ENCODE measurements at regions not wholly inside any gene's neighbourhood (a gene's known extent, or its start where the extent isn't known, plus 50 kb on each side); places are given as distances from the start of the nearest gene placed in this dataset.
"Not testable (repeated sequence)": the region's sequence is repeated elsewhere in the genome, so short reads cannot be mapped to it uniquely, and the experiment has no call there.

DNA sequence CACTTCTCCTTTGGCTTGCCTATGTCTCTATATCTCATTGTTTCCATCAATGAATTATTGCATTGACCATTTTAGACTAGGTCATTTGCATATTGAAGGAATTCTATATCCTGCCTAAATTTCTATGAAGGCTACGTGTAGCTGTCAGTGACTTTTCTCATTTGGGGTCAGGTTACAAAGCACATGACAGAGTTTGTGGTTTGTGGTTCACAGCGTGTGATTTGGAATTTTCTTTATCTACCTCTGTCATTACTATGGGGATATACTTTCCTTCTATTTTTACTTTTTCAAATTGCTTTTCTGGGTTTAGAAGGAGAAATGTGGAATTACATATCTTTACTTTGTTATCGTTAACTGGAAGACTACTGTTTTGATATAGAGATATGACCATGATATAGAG lies 317.3 kb upstream of the CFAP20DC start:
- DNase-seq (ENCODE audit: low read depth), result peak; percentile 10

DNA sequence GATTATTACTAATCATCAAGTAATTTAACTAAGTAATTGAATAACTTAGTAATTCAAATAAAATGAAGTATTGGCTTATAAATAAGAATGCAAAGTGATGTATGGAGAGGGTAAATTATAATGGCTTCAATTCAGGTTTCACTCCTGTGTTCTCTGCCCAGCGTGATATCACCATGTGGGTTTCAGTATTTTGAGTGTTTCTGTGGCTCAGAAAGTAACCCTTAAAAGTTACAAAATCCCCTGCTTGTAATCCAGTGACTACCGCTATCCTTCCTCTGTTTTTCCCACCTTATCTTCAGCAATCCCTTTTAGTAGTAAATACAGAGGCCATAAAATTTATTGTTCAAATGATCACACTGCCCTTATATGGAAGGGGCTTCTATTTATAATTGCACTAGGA lies 316.4 kb upstream of the CFAP20DC start:
- DNase-seq (ENCODE audit: low read depth), result no peak
- in situ Hi-C loops (cut with HindIII; ENCODE audit: low pct_unique_long_range_greater_than_20kb, low sequenced_read_pairs), result no loop called here

More for the DNA sequence above, 317.3 kb upstream of the CFAP20DC start:
- in situ Hi-C loops (cut with HindIII; ENCODE audit: low pct_unique_long_range_greater_than_20kb, low sequenced_read_pairs), result no loop called here

GRCh38 chr3:59364496-59364895 lies 314.7 kb upstream of the CFAP20DC start:
- in situ Hi-C loops (cut with HindIII; ENCODE audit: low pct_unique_long_range_greater_than_20kb, low sequenced_read_pairs), result no loop called here
- no peak for DNase-seq (ENCODE audit: low read depth)

GRCh38 chr3:59360312-59360711 lies 310.5 kb upstream of the CFAP20DC start:
- in situ Hi-C loops (cut with HindIII; ENCODE audit: low pct_unique_long_range_greater_than_20kb, low sequenced_read_pairs); DNase-seq (ENCODE audit: low read depth): not testable (repeated sequence)

DNA sequence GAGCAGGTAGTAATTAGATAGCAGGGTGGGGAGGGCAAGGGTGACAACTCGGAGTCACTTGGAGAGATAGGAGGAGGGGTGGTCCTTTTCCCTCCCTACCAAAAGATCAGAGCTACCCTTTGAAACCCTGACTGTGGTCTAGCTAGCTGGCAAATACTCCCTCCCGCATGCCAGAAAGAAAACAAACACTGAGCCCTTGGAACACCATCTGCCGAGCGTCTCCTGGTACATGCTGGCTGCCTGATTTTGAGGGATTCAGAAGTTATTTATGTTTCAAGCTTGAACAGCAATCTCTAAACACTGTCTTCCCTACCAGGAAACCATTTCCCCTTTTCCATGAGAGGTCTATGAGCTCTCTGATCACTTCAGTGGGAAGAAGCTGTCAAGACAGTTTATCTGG lies 291.6 kb upstream of the CFAP20DC start:
- no peak for DNase-seq (ENCODE audit: low read depth)
- in situ Hi-C loops (cut with HindIII; ENCODE audit: low pct_unique_long_range_greater_than_20kb, low sequenced_read_pairs), result no loop called here

GRCh38 chr3:59339818-59340217 lies 290.0 kb upstream of the CFAP20DC start:
- no peak for DNase-seq (ENCODE audit: low read depth)
- in situ Hi-C loops (cut with HindIII; ENCODE audit: low pct_unique_long_range_greater_than_20kb, low sequenced_read_pairs), result no loop called here

GRCh38 chr3:59338934-59339333 lies 289.1 kb upstream of the CFAP20DC start:
- in situ Hi-C loops (cut with HindIII; ENCODE audit: low pct_unique_long_range_greater_than_20kb, low sequenced_read_pairs), result no loop called here
- DNase-seq (ENCODE audit: low read depth), result no peak

DNA sequence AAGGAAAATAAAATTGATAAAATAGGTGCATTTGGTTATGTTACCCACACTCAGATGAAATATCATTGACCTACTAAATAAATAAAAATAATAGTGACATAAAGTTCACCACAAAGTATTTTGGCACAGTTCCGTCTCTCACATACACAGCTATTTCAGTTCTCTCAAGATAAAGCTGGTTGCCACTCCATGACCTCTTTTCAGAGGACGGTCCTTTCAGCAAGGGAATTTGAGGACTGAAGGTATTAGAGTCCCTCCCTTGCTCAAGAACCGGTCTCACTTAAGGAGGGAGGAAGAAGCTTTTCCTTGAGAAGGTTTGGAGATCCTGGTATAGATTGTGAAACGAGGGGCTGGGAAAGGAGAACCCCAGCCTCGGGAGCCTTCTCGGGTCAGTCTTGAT lies 285.5 kb upstream of the CFAP20DC start:
- DNase-seq (ENCODE audit: low read depth), result no peak
- in situ Hi-C loops (cut with HindIII; ENCODE audit: low pct_unique_long_range_greater_than_20kb, low sequenced_read_pairs), result no loop called here

GRCh38 chr3:59334585-59334984 lies 284.8 kb upstream of the CFAP20DC start:
- in situ Hi-C loops (cut with HindIII; ENCODE audit: low pct_unique_long_range_greater_than_20kb, low sequenced_read_pairs), result no loop called here
- DNase-seq (ENCODE audit: low read depth), result no peak

DNA sequence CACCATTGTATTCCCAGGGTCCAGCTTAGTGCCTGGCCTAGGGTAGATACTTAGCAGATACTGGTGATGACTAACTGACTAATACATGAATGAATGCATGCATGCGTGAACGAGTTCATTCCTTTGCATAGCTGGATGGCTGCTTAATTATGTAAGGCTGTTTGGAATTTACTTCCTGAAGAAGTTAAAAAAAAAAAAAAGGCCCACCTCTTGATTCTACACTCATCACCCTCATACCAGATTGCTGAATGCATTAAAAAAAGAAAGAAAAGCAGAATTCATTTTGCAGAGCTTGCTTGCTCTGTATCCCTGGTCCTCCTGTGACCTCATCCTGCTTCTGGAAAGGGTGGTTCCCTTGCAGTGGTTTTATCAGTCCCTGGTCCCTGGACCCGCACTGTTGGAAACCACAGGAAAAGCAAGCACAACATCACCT lies 277.6 kb upstream of the CFAP20DC start:
- in situ Hi-C loops (cut with HindIII; ENCODE audit: low pct_unique_long_range_greater_than_20kb, low sequenced_read_pairs), result no loop called here
- peak; percentile 93 for DNase-seq (ENCODE audit: low read depth)

DNA sequence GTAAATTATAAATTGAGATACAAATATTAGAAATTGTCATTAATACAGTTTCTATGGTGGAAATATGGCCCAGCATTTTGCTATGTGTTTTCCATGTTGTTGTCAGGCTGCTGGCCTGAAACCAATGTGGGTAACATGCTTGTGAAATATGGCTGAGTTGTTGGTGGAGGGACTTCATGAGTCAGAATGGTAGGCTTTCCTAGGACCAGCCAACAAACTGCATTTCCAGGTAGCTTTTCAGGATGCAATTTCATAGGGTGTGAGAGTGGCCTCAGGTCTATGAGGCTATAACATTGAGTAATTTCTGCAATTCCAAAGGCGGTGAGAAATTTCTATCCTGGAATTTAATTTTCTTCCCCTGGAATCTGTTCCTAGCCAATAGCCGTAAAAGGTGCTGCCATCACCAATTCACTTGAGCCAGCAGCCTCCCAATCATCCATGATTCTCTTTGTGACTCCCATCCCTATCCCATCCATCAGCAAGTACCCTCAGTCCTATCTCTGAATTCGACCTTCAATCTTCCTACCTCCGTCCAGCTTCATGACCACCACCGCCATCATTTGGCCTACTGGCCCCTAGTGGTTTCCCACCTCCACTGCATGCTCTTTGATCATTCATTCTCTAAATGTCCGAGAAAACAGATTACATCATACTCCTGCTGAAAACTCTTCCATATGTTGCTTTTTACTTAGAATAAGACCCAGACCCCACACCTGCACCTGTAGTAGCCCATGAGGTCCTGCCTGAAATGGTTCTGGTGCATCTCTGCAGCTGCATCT lies 276.6 kb upstream of the CFAP20DC start:
- DNase-seq (ENCODE audit: low read depth), result peak; percentile 37
- in situ Hi-C loops (cut with HindIII; ENCODE audit: low pct_unique_long_range_greater_than_20kb, low sequenced_read_pairs), result no loop called here

GRCh38 chr3:59321881-59322540 lies 272.2 kb upstream of the CFAP20DC start:
- DNase-seq (ENCODE audit: low read depth), result peak; percentile 52
- in situ Hi-C loops (cut with HindIII; ENCODE audit: low pct_unique_long_range_greater_than_20kb, low sequenced_read_pairs), result no loop called here

DNA sequence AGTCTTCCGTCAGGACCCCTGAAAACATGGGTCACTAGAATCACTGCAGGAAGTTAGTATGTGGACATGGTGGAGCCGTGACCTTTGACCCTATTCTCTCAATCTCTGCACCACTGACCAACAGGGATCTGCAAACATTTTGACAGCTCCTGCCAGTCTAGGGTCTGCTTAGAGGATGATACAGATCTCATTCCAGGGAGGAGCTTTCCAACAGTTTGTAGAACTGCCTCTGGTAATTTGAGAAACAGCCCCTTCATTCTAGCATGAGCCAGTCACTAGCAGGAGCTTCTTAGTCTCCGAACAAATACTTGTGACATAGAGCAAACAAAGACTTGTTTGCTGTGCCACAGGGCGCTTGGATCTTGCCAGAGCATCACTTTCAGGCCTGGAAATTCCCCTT lies 270.3 kb upstream of the CFAP20DC start:
- in situ Hi-C loops (cut with HindIII; ENCODE audit: low pct_unique_long_range_greater_than_20kb, low sequenced_read_pairs), result no loop called here
- DNase-seq (ENCODE audit: low read depth), result no peak

- in situ Hi-C loops (cut with HindIII; ENCODE audit: low pct_unique_long_range_greater_than_20kb, low sequenced_read_pairs), result no loop called here
- no peak for DNase-seq (ENCODE audit: low read depth)
Measured at GRCh38 chr3:59319442-59319841, 269.6 kb upstream of the CFAP20DC start.

DNA sequence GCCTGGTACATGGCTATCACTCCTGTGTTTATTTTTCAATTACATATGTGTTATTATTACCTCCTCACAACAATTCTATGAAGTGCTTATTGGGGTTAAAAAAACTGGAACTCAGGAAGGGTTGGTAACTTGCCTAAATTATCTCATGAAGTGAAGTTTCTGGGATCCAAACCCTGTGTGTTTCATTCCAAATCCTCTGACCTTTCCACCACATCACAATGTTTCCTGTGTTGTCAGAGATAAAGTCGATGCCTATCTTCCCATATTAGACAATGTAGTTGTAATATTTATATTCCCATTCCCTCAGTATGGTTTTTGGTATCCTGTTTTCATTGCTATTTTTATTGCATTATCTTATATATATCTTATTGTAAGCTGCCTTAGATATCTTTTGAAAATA lies 269.1 kb upstream of the CFAP20DC start:
- DNase-seq (ENCODE audit: low read depth), result no peak
- in situ Hi-C loops (cut with HindIII; ENCODE audit: low pct_unique_long_range_greater_than_20kb, low sequenced_read_pairs), result no loop called here

DNA sequence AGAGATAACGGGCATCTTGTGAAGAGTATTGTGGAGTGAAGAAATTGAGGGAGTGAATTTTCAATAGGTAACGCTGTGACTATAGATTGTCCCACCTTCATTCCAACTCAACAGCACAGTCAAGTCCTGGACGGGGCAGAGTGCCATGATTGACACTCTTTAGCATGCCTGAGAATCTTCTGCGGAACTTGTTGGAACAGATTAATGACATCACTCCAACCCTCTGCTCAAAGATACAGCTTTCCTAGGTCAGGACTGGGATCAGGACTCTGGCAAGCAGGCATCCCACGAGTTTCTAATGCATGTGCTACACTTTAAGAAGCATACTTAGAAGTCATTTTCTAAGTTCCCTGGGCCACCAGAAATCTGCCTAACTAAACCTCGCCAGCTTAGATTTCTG lies 267.6 kb upstream of the CFAP20DC start:
- in situ Hi-C loops (cut with HindIII; ENCODE audit: low pct_unique_long_range_greater_than_20kb, low sequenced_read_pairs), result no loop called here
- no peak for DNase-seq (ENCODE audit: low read depth)

DNA sequence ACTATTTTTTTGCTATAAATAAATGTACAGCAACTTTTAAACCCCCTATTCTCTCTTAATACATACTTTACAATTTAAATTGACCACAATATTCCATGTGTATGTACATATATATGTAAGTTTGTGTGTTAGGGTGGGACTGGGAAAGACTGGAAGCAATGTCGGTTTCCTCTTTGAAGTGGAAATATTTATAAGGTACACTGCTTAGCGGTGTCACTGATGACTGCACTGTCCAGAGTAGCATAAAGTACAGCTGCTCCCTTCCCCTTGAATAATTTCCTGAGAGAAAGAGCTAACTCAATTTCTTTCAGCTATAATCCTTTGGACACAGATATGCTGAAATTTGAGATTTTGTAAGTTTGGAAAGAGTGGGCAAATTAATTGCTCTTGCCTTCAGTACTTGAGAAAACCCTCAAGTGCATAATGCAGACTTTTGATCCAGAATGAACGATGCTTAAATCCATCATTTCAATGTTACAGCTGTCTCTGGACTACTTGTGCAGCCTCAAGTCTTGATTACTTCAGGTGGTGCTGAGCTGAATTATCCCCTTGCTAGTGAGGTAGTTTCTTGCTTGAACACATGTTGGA lies 267.0 kb upstream of the CFAP20DC start:
- in situ Hi-C loops (cut with HindIII; ENCODE audit: low pct_unique_long_range_greater_than_20kb, low sequenced_read_pairs), result no loop called here
- DNase-seq (ENCODE audit: low read depth), result no peak

DNA sequence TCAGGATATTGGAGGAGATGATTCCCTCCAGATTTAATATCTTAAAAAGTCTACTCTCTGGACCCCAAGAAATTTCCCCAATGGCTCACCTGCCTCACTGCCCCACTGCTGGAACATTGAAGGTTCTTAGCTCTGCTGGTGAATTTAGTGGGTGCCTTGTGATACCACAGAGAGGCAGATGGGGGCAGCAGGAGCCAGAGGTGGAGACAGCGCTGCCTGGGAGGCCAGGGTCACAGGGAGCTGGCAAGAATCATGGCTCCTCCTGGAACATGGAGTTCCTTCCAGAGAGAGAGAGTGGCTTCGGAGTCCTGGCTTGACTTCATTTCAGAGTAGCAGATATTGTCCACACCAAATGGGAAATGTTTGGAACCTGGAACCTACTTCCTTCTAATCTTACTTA lies 263.5 kb upstream of the CFAP20DC start:
- peak; percentile 8 for DNase-seq (ENCODE audit: low read depth)
- in situ Hi-C loops (cut with HindIII; ENCODE audit: low pct_unique_long_range_greater_than_20kb, low sequenced_read_pairs), result no loop called here

- no peak for DNase-seq (ENCODE audit: low read depth)
- in situ Hi-C loops (cut with HindIII; ENCODE audit: low pct_unique_long_range_greater_than_20kb, low sequenced_read_pairs), result no loop called here
Measured at GRCh38 chr3:59311231-59311630, 261.4 kb upstream of the CFAP20DC start.
